GM19372 (cell line): ENCODE measurements at regions not wholly inside any gene's neighbourhood (a gene's known extent, or its start where the extent isn't known, plus 50 kb on each side); places are given as distances from the start of the nearest gene placed in this dataset.
"Not testable (repeated sequence)": the region's sequence is repeated elsewhere in the genome, so short reads cannot be mapped to it uniquely, and the experiment has no call there.

Experiments
- ATAC-seq: cut with Tn5 transposase; IDR thresholded peaks from one replicate; pipeline ENCODE4 v1.9.1; 2021; ENCODE audit warnings: mild to moderate bottlenecking, low read depth, moderate library complexity; ENCODE audit not compliant: unreplicated experiment

- ATAC-seq: no peak
These were observed 115.2 kb upstream of the SOX21 start for GRCh38 chr13:94827566-94827965.

GRCh38 chr13:94825507-94825906 lies 113.2 kb upstream of the SOX21 start:
- no peak for ATAC-seq

DNA sequence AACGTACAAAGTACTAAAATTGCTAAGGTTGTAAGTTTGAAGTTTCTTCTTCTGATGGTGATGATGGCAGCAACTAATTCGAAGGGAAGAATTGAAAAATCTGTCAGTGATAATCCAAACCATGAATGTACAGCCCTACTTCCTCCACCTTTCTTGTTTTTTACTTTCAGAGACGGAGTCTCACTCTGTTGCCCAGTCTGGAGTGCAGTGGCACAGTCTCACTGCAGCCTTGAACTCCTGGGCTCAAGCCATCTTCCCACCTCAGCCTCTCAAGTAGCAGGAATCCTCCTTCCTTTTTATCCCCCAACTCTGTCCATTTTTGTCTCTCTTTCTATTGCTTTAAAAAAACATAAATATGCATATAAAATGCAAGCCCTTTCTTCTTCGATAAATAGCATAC lies 112.3 kb upstream of the SOX21 start:
- no peak for ATAC-seq

GRCh38 chr13:94822356-94822755 lies 110.0 kb upstream of the SOX21 start:
- ATAC-seq: no peak

DNA sequence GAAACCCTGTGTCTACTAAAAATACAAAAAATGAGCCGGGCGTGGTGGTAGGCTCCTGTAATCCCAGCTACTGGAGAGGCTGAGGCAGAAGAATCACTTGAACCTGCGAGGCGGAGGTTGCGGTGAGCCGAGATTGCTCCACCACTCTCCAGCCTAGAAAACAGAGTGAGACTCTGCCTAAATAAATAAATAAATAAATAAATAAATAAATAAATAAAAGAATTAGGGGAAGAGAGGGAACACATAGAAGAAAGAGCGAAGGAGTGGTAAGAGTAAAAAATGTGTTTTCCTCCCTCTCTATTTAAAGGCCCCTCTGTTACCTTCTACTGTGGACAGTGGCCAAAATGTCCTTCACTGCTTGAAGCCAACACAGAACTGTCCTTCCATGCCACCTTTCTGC lies 103.9 kb upstream of the SOX21 start:
- ATAC-seq: no peak

DNA sequence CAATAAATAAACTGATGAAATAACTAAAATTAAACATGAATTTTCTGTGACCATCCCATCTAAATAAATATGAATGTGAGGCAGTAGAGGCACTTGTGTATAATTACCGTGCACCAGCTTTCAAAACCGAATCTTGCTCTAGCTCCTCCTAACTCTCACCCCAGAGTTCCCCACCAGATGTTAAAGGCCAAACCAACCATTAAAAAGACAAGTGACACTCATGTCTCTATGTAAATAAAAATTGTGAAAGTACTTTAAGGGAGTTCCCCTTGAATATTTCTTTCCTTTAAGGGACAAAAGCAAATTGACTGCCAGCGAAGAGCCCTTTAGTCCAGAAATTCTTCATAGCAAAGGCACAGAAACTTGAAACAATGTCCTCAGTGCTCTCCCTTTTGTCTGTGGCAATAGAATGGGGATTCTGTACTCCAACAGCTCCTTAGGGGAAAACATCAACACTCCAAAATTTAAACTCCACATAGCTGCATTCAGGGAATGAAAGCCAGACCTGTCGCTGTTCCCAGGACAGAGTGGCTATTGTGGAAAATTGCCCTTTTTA lies 101.7 kb upstream of the SOX21 start:
- ATAC-seq: no peak

GRCh38 chr13:94811753-94812152 lies 99.4 kb upstream of the SOX21 start:
- ATAC-seq: no peak

DNA sequence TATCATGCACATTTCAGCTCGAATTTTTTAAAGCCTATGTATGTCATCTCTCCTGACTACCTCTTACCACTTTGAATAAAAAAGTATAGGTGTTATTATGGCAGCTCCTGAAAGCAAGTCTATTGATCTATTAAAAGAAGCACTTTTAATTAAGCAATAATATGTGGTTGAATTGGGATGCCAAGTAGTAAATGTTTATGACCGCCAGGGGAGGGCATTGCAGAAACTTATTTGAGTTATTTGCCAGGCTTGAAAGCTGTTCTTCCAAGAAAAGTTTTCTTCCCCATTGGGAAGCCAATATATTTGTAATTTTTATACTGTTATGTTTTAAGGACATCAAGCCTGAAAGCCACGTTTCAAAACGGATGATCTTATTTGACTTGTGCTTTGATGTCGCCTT lies 88.1 kb upstream of the SOX21 start:
- no peak for ATAC-seq

DNA sequence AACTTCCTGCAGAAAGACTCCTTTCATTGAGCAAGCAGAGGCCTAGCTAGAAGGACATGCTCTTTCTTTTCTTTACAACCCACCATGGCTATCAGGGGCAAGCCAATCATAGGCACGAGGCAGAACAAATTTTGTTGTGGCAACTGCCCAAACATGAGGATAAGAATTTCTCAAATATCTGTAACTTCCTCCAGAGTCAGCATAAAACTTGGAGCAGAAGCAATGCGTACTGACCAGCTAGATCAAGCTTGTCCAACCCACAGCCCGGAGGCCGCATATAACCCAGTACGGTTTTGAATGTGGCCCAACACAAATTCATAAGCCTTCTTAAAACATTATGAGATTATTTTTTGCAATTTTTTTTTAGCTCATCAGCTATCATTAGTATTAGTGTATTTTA lies 87.0 kb upstream of the SOX21 start:
- ATAC-seq: no peak

- ATAC-seq: no peak
These were observed 86.4 kb upstream of the SOX21 start for GRCh38 chr13:94798738-94799137.

GRCh38 chr13:94795292-94795691 lies 82.9 kb upstream of the SOX21 start:
- ATAC-seq: no peak

GRCh38 chr13:94786246-94786645 lies 73.9 kb upstream of the SOX21 start:
- not testable (repeated sequence) for ATAC-seq

GRCh38 chr13:94784066-94784465 lies 71.7 kb upstream of the SOX21 start:
- no peak for ATAC-seq

GRCh38 chr13:94783489-94783888 lies 71.1 kb upstream of the SOX21 start:
- ATAC-seq: no peak

DNA sequence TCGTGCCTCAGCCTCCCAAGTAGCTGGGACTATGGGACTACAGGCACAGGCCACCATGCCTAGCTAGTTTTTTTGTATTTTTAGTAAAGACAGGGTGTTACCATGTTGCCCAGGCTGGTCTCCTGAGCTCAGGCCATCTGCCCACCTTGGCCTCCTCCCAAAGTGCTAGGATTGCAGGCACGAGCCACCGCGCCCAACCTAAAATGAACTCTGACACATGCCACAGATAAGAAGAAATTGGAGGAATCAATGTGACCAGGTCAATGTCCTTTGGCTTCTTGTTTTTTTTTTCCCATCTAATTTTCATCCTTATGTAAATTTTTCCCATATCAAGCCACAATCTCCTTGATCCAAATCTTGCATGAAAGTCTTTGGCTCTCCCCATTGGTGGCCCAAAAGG lies 68.1 kb upstream of the SOX21 start:
- ATAC-seq: no peak

DNA sequence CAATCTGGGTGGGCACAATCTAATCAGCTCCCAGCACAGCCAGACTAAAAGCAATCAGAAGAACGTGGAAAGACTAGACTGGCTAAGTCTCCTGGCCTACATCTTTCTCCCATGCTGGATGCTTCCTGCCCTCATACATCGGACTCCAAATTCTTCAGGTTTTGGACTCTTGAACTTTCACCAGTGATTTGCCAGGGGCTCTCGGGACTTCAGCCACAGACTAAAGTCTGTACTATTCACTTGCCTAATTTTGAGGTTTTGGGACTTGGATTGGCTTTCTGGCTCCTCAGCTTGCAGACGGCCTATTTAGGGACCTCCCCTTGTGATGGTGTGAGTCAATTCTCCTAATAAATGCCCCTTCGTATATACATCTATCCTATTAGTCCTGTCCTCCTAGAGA lies 66.6 kb upstream of the SOX21 start:
- ATAC-seq: no peak

- ATAC-seq: no peak
These were observed 66.2 kb upstream of the SOX21 start for GRCh38 chr13:94778585-94778984.

GRCh38 chr13:94776956-94777355 lies 64.6 kb upstream of the SOX21 start:
- ATAC-seq: no peak

- ATAC-seq: no peak
These were observed 64.0 kb upstream of the SOX21 start for GRCh38 chr13:94776300-94776699.

DNA sequence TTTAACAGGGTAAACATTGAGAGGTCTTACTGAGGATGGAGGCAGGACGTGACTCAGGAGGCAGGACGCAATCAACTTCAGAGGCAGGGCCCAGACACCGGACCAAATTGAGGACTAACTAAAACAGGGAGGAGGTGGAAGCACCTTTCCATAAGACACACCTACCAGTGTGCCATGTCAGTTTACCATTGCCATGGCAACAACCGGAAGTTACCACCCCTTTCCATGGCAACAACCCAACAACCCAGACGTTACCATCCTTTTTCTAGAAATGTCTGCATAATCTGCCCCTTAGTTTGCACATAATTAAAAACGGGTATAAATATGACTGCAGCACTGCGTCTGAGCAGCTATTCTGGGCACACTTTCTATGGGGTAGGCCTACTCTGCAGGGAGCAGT lies 53.5 kb upstream of the SOX21 start:
- no peak for ATAC-seq

GRCh38 chr13:94764576-94765321 lies 52.4 kb upstream of the SOX21 start:
- no peak for ATAC-seq
